Suprapubic skin (tissue), 4 donors: ENCODE measurements at regions not wholly inside any gene's neighbourhood (a gene's known extent, or its start where the extent isn't known, plus 50 kb on each side); places are given as distances from the start of the nearest gene placed in this dataset.

Experiments
- DNase-seq, 2 donors: peaks; one replicate each; pipeline ENCODE4 v3.0.0-alpha.2; 2019; ENCODE audit warnings: low spot score in 2 of 2
- H3K27ac ChIP-seq: fragments of 200-600 bp; sonication (generic); one replicate; pipeline ENCODE4 v1.5.1; 2019
- H3K27me3 ChIP-seq: fragments of 200-600 bp; sonication (generic); one replicate; pipeline ENCODE4 v1.5.1; 2019
- H3K36me3 ChIP-seq: fragments of 200-600 bp; sonication (generic); one replicate; pipeline ENCODE4 v1.5.1; 2019
- H3K4me1 ChIP-seq: fragments of 200-600 bp; sonication (generic); one replicate; pipeline ENCODE4 v1.5.1; 2019
- H3K4me3 ChIP-seq: fragments of 200-600 bp; sonication (generic); one replicate; pipeline ENCODE4 v1.5.1; 2019; ENCODE audit warnings: mild to moderate bottlenecking
- H3K9me3 ChIP-seq: fragments of 200-600 bp; sonication (generic); one replicate; pipeline ENCODE4 v1.5.1; 2019
- CTCF ChIP-seq, 2 donors: fragments of 200-600 bp in 1 of 2; fragments of 450-650 bp in 1 of 2; sonication (generic) in 1 of 2; IDR thresholded peaks; one replicate each; pipeline ENCODE4 v1.5.1; 2016 to 2019; ENCODE audit warnings: antibody characterized with exemption in 2 of 2, mild to moderate bottlenecking in 1 of 2, moderate library complexity in 1 of 2
- EP300 ChIP-seq: sonication (generic); formaldehyde crosslinking; IDR thresholded peaks from one replicate; pipeline ENCODE4 v1.6.1; 2017; ENCODE audit warnings: antibody characterized with exemption
- POLR2A ChIP-seq, 2 donors: fragments of 450-650 bp; IDR thresholded peaks; one replicate each; pipeline ENCODE4 v1.6.1; 2017; ENCODE audit warnings: antibody characterized with exemption in 2 of 2, mild to moderate bottlenecking in 2 of 2, moderate library complexity in 2 of 2
- POLR2AphosphoS5 ChIP-seq, 3 donors: sonication (generic); formaldehyde crosslinking; IDR thresholded peaks; one replicate each; pipeline ENCODE4 v1.6.1; 2017; ENCODE audit warnings: antibody characterized with exemption in 3 of 3
- WGBS: methylation state at CpG from one replicate; pipeline ENCODE4 v1.1.5; 2018; 5-methylcytosine and 5-hydroxymethylcytosine counted together

DNA sequence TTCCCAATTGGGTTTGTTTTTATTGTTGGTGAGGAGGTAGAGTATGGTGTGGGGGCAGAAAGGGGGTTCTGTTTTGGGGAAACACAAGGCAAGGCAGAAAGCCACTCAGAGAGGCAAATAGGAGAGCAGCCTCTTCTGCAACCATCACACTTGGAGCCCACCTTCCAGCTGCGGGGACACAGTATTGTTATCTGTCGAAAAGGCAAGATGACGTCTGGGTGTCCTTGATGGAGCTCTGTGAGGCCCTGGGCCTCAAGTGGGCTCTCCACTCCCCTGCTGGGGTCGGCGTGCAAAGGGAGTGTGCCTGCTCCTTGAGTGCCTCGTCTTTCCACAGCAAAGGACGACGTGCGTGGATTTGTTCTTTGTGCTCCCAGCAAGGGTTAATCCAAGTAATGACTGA is 227.6 kb downstream of the ANAPC1 start:
- Histone ChIP-seq H3K9me3 (no peaks in the 10 kb centered on the region), H3K27me3 (no peaks in the 10 kb centered on the region), H3K27ac (no peak overlapping the region), H3K4me1 (peaks cover 21% of the 10 kb centered on the region), H3K36me3 (no peaks in the 10 kb centered on the region), H3K4me3 (no peak overlapping the region)
- DNase-seq: no peak
- TF ChIP-seq POLR2AphosphoS5 (IDR thresholded peaks at IDR 0.05): no peak
- no peak for TF ChIP-seq EP300
- no peak for TF ChIP-seq CTCF (IDR thresholded peaks at IDR 0.05)
- no peak for TF ChIP-seq POLR2A (IDR thresholded peaks at IDR 0.05)
- 89% methylated on average over 9 of the region's 9 CpGs for WGBS

DNA sequence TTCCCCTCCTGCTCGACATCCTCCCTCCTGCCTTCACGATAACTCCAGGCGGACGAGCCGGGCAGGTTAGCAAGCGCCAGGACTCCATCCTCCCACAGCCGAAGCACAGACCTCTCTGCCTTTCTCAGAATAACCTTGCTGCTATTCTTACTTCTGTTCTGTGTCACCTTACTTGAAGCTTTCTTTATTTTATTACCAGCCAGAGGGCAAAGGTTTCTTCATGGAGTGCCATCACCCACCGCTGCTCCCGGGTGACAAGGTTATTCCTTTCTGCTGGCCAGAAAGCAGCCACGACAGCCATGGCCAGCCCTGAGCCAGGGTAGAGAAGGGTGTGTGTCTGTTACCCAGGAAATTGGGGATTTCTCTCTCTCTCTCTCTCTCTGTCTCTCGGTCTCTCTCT is 227.1 kb downstream of the ANAPC1 start:
- H3K9me3 ChIP-seq: no peaks in the 10 kb centered on the region
- 86% methylated on average over 11 of the region's 11 CpGs for WGBS
- TF ChIP-seq EP300 (no peak), CTCF (IDR thresholded peaks at IDR 0.05) (no peak), POLR2AphosphoS5 (IDR thresholded peaks at IDR 0.05) (no peak), POLR2A (IDR thresholded peaks at IDR 0.05) (no peak)

GRCh38 chr2:111657351-111657975 is 226.5 kb downstream of the ANAPC1 start:
- Histone ChIP-seq H3K4me3 (no peak overlapping the region), H3K4me1 (peaks cover 31% of the 10 kb centered on the region), H3K27me3 (no peaks in the 10 kb centered on the region), H3K27ac (no peak overlapping the region), H3K36me3 (no peaks in the 10 kb centered on the region), H3K9me3 (no peaks in the 10 kb centered on the region)
- WGBS: 92% methylated on average over 8 of the region's 8 CpGs
- TF ChIP-seq POLR2A (IDR thresholded peaks at IDR 0.05) (no peak), CTCF (IDR thresholded peaks at IDR 0.05) (no peak), POLR2AphosphoS5 (IDR thresholded peaks at IDR 0.05) (no peak), EP300 (no peak)
- no peak for DNase-seq

More for the DNA sequence above, 227.1 kb downstream of the ANAPC1 start:
- no peaks in the 10 kb centered on the region for H3K27me3 ChIP-seq
- no peak overlapping the region for H3K4me3 ChIP-seq
- H3K36me3 ChIP-seq: no peaks in the 10 kb centered on the region
- H3K4me1 ChIP-seq: peaks cover 26% of the 10 kb centered on the region
- H3K27ac ChIP-seq: no peak overlapping the region
- DNase-seq: no peak

GRCh38 chr2:111659361-111660333 is 224.3 kb downstream of the ANAPC1 start:
- peaks cover 43% of the 10 kb centered on the region for H3K4me1 ChIP-seq
- no peaks in the 10 kb centered on the region for H3K9me3 ChIP-seq
- H3K27me3 ChIP-seq: no peaks in the 10 kb centered on the region
- H3K36me3 ChIP-seq: no peaks in the 10 kb centered on the region
- 34% methylated on average over 13 of the region's 13 CpGs for WGBS
- H3K4me3 ChIP-seq: no peak overlapping the region
- TF ChIP-seq POLR2AphosphoS5 (IDR thresholded peaks at IDR 0.05) (peak in 2 of 3 donors; percentile 39 to 57), EP300 (no peak), CTCF (IDR thresholded peaks at IDR 0.05) (no peak)
- peak; percentile 86 to 91 for DNase-seq
- peak overlapping the region; percentile 62 for H3K27ac ChIP-seq

DNA sequence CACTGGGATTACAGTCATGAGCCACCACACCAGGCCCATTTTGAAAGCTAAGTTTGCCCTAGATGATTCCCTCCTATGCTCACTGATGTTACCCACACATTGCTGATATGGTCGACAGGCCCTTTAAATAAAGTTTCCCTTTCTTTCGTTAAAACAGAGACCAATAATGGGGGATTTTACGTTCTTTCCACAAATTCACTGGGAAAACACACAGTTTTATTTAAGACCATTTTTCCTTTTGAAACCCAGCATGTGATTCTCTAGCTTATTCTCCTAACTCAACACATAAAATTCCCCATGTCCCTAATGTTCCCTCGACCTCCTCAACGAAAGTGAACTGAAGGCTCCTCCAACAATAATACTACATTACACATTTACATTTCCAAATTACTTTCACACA is 223.2 kb downstream of the ANAPC1 start:
- Histone ChIP-seq H3K27ac (no peak overlapping the region), H3K4me1 (peaks cover 43% of the 10 kb centered on the region), H3K4me3 (no peak overlapping the region), H3K36me3 (no peaks in the 10 kb centered on the region), H3K9me3 (no peaks in the 10 kb centered on the region), H3K27me3 (no peaks in the 10 kb centered on the region)
- no peak for DNase-seq
- WGBS: 97% methylated on average over 5 of the region's 5 CpGs
- TF ChIP-seq CTCF (IDR thresholded peaks at IDR 0.05): no peak
- TF ChIP-seq POLR2AphosphoS5 (IDR thresholded peaks at IDR 0.05): no peak
- TF ChIP-seq EP300: no peak
- no peak for TF ChIP-seq POLR2A (IDR thresholded peaks at IDR 0.05)
